GM18868 (cell line): ENCODE measurements at regions not wholly inside any gene's neighbourhood (a gene's known extent, or its start where the extent isn't known, plus 50 kb on each side); places are given as distances from the start of the nearest gene placed in this dataset.

Source experiments
- ATAC-seq: cut with Tn5 transposase; IDR thresholded peaks from one replicate; pipeline ENCODE4 v1.9.1; 2021; ENCODE audit warnings: mild to moderate bottlenecking, moderate library complexity; ENCODE audit not compliant: unreplicated experiment

GRCh38 chr1:230517326-230517725, 91.2 kb upstream of the PGBD5 start:
- ATAC-seq = no peak

GRCh38 chr1:230516889-230517288, 90.8 kb upstream of the PGBD5 start:
- ATAC-seq = no peak

DNA sequence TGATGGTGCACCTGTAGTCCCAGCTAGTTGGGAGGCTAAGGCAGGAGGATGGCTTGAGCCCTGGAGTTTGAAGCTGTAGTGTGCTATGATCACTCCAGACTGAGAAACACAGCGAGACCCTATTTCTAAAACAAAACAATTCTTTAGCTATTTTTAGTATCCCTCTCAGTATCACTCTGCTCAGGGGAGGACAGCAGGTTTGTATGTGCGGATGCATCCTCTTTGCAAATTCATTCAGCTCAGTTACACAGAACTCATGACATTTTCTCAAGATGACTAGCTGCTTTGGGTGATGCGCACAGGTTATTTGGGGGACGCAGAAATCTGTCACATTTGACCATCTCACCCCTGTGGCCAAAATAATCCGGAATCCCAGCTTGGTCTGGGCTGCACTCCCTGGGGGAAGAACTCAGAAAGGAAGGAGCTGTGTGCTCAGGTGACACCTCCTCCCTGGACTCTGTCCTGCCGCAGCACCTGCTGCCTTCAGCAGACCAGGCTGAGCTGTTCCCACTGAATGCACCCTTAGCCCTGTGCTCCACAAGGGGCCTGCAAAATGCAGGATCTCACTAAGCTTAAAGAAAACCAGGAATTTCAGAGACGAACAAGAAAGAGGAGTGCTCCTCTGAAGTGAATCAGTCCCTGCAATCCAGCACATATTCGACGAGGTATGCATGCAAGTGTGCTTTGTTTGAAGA, 89.5 kb upstream of the PGBD5 start:
- ATAC-seq = no peak

DNA sequence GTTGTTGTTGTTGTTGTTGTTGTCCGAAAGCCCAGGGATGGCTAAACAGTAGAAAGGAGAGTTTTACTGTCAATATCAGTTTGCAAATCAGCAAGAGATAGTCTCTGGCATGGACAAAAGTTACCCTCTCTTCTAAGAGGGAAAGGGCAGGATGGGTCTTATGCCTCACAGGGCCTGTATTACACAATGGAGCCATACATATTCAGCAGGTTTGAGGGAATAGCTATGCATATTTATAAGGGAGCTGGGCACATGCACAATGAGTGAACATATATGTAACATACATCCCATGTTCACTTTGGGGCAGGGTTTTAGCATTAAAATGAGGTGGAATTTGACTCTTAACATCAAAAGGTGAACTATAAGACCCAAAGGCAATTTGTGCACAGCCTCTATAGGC, 84.4 kb upstream of the PGBD5 start:
- no peak for ATAC-seq

DNA sequence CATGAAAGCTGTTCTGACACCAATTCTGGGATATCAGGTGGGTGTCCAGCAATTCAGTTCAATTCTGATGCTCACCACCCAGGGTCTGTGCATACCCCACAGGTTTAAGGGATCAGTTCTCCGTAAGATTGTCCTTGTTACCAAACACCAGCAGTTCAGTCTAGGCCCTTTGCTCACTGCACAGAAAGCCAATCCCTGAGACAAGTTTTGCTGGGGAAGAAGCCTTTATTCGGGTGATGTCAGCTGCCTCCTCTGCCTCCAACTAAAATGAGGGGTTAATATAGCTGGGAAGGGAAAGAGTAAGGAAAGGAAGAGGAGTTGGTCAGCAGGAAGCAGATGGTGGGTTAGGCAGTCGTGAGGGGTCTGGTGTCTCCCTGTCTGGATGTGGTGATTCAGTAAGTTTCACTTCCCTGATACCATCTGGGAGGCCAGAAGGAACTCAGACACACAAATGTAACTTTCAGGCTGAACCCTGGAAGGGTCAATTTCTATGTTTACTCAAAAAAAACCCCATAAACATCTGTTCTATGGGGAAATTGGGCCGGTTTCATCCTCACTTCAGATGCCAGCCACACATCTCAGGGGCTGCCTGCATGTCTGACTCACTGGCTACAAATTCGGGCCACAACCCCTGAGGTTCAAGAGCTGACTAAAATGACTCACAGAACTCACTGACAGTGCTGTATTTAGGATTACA, 83.3 kb upstream of the PGBD5 start:
- ATAC-seq = peak; percentile 70

DNA sequence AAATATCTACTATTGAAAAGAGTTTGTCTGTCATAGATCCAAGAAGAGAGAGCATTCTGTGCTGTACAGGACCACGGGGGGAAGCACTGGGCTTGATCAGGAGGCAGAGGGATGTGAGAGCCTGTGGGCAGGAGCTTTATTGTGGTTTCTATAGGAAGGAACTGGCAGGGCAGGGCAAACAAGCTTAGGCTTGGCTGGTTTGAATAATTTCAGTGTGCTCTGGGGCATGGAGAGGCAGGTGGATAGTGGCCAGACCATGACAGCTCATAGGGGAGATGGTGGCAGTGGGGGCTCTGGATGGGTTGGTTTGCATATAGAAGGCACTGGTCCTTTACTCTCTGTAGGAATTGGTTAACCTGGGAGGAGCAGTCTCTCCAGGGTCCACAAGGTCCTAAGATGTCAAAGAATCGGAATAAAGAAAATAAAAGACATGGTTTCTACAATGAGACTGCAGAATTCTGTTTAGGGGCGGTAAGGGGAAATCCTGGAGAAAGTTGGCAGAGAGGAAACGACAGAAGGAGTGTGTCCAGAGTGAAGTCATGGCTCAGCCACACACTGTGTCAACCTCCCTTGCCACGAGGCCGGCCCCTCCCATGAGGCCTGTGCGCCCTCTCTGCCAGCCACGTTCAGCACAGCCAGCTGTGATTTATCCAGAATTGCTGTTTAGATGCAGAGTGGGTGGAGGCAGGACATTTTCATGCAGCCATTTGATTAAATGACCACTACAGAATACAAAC, 81.7 kb upstream of the PGBD5 start:
- ATAC-seq = no peak

- no peak for ATAC-seq
These were observed 81.1 kb upstream of the PGBD5 start for GRCh38 chr1:230507236-230507635.

DNA sequence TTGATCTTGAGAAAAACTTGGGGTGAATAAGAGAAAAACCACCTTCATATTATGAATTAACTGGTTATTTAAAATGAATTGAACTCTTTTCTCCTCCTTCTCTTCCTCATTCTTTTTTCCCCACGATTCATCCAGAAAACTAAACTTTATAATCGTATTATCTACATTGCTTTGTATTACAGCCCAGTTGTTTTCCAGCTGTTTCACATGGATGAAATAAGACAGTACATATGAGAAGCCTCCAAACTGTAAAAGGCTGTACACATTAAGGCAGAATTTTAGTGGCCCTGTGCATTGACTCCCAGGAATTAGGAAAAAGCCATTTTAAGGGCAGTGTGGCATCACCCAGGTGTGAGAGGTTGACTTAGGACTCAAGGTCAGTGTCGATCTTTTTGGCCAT, 80.3 kb upstream of the PGBD5 start:
- ATAC-seq = no peak

- ATAC-seq = no peak
These were observed 78.2 kb upstream of the PGBD5 start for GRCh38 chr1:230504310-230504709.

DNA sequence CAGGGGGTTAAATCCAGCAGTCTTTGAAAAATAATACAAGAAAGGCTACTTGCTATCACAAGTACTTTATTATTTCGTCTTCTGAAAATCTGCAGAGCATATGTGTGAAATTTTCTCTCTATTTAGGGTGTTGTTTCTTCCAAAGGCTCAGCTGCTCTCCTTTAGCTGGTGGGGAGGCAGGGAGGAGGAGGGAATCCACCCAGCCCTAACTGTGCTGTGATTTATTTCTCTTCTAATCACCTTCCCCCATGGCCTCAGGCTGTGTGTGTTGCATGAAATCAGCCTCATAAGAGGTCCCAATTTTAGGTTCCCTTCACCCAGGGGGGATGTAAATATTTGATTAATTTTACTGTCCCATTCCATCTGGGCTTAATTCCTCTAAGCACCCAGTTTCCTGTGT, 77.6 kb upstream of the PGBD5 start:
- no peak for ATAC-seq

DNA sequence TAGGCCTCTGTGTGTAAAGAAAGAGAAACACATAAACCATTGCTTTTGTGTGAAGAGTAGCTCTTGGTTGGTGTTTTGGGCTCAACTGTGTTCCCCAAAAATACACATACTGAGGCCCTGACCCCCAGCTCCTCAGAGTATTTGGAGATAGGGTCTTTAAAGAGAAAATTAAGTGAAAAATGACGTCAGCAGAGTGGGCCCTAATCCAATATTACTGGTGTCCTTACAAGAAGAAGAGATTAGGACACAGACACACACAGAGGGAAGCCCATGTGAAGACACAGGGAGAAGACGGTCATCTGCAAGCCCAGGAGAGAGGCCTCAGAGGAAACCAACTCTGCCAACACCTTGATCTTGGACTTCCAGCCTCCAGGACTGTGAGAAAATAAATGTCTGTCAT, 76.9 kb upstream of the PGBD5 start:
- no peak for ATAC-seq

DNA sequence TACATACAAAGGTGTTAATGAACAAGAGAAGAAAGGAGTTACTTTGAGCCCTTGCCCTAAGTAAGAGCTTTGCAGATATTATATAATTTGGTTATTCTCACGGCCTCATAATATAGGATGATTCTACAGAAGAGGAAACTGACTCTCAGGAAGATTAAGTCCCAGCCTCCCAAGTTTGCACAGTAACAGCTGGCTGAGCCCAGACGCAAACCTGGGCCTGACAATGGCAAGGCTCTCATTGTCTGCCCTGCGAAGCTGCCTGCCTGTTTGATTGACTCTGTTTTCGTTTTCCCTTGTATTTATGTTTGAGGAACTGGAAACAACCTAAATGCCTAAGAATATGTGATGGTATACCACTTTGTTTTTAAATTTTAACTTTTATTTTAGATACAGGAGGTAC, 76.2 kb upstream of the PGBD5 start:
- ATAC-seq = no peak

- no peak for ATAC-seq
These were observed 75.7 kb upstream of the PGBD5 start for GRCh38 chr1:230501849-230502248.

DNA sequence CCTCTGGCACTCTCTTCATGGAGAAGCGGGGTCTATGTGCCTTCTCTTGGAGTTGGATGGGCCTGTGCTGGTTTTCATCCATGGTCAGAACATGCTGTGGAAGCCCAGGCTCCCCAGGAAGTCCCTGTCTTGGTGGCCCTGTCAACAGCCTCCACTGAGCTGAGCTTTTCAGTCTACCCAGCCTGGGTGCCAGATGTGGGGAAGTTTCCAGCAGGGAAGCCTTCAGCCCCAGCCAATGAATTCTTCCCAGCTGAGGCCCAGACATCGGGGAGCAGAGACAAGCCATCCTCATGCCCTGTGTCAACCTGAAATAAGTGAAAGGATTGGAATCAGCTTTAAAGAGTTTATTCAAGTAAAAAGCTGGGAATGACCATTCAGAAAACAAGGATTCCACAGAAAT, 75.1 kb upstream of the PGBD5 start:
- no peak for ATAC-seq

DNA sequence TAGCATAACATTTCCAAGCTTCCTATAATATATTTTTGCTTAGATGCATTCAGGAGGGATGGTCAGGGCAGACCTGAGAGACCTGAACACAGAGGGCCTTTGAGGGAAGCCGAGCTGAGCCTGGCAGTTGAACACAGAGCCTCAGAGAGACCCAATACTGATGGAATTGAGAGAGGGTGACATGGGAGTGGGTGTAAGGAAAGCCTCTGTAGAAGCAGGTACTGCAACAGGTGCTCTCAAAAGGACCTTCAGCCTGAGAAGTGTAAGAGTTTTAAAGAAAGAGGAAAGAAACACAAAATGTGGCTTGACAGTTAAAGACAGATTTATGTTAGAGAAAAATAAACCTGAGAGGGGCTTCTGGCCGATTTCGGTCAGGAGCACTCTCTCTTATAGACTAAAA, 73.9 kb upstream of the PGBD5 start:
- ATAC-seq = no peak

GRCh38 chr1:230499496-230499895, 73.4 kb upstream of the PGBD5 start:
- ATAC-seq = no peak

GRCh38 chr1:230498704-230499103, 72.6 kb upstream of the PGBD5 start:
- no peak for ATAC-seq

GRCh38 chr1:230496451-230496850, 70.3 kb upstream of the PGBD5 start:
- ATAC-seq = no peak

DNA sequence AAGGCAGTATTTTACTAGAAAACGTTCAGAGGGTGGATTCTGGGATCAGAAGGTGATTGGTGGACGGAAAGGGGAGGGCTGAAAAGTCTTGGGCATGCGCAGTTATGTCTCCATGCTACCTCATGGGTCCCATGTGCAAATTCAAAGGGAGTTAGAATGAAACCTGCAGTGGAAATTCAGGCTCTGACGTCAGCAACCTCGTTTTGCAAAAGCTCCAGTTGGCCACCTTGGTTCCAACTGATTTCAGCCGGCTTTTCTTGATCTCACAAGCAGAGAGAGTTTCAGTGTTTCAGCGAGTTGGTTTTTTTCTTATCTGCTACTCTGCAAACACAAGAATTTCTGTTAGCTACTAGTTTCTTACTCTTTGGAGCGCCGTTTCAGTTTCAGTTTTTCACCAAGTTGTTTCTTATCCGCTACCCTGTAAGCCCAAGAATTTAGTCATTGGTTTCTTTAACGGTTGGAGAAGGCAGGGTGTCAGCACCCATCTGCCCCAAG, 69.8 kb upstream of the PGBD5 start:
- ATAC-seq = no peak

GRCh38 chr1:230495076-230495475, 68.9 kb upstream of the PGBD5 start:
- no peak for ATAC-seq

GRCh38 chr1:230494514-230494913, 68.4 kb upstream of the PGBD5 start:
- ATAC-seq = no peak

DNA sequence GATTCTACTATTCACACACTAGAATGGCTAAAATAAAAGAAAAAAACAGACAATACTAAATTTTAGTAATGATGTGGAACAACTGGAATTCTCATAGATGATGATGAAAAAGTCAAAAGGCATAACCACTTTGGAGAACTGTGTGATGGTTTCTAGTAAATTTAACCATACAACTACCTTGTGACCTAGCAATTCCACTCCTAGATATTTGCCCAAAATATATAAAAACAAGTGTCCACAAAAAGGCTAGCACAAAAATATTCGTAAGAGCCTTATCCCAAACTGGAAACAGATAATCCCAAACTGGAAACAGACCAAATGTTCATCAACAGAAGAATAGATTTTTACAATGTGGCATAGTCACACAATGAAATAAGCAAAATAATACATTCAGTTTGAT, 67.9 kb upstream of the PGBD5 start:
- no peak for ATAC-seq
